Psoas muscle (tissue), 7 donors: ENCODE measurements at regions not wholly inside any gene's neighbourhood (a gene's known extent, or its start where the extent isn't known, plus 50 kb on each side); places are given as distances from the start of the nearest gene placed in this dataset.

Source experiments
- ATAC-seq, 4 donors: fragments of 200-7000 bp; cut with Tn5 transposase; one replicate each; pipeline ENCODE4 v1.9.1; 2020; ENCODE audit warnings: moderate library complexity in 3 of 4, mild to moderate bottlenecking in 2 of 4
- DNase-seq, 2 donors: peaks; one replicate each; pipeline ENCODE4 v3.0.0-alpha.2; 2020
- H3K27ac ChIP-seq: fragments of 200-600 bp; one replicate; pipeline ENCODE4 v1.8.0; 2022
- H3K27me3 ChIP-seq, 3 donors: fragments of 200-600 bp in 1 of 3; one replicate each; pipeline versions ENCODE4 v1.6.1 to v1.8.0; 2013 to 2022; ENCODE audit warnings: low read length in 2 of 3, mild to moderate bottlenecking in 2 of 3, moderate library complexity in 1 of 3; ENCODE audit not compliant: insufficient read depth in 3 of 3
- H3K36me3 ChIP-seq, 2 donors: fragments of 200-600 bp in 1 of 2; one replicate each; pipeline versions ENCODE4 v1.6.1 to v1.8.0; 2013 to 2022; ENCODE audit warnings: low read depth in 1 of 2, mild to moderate bottlenecking in 1 of 2, moderate library complexity in 1 of 2; ENCODE audit not compliant: insufficient read depth in 1 of 2
- H3K4me1 ChIP-seq: fragments of 200-600 bp; one replicate; pipeline ENCODE4 v1.8.0; 2022
- H3K4me3 ChIP-seq: fragments of 200-600 bp; one replicate; pipeline ENCODE4 v1.8.0; 2022; ENCODE audit warnings: mild to moderate bottlenecking
- H3K9me3 ChIP-seq: fragments of 200-600 bp; one replicate; pipeline ENCODE4 v1.8.0; 2022
- CTCF ChIP-seq: fragments of 200-600 bp; IDR thresholded peaks from one replicate; pipeline ENCODE4 v1.8.0; 2022; ENCODE audit warnings: antibody characterized with exemption
- WGBS, 3 donors: extraction: QIAGEN DNeasy Blood & Tissue Kit; methylation state at CpG; one replicate each; pipeline versions ENCODE4 v1.1.6 to v1.1.7; 2013; 5-methylcytosine and 5-hydroxymethylcytosine counted together
- intact Hi-C, 2 donors: fragments of 100-400 bp; cut with DNase I; formaldehyde crosslinking; loops; one replicate each; pipeline versions ENCODE4 v1.11.0 to v1.14.2; 2022
- donor health status: healthy with polysubstance abuse.
- donor health status: DM: no; HTN: no; CAD: no; lungs with moderate emphysema.
- donor health status: Bipolar disorder and iron deficiency.
- donor health status: healthy.
- donor health status: DM: yes; HTN: yes; CAD: no.
- donor health status: DM: no; HTN: no; CAD: no.
- donor health status: DM: yes; HTN: yes; CAD: no.

GRCh38 chr5:153159616-153160015 is 330.9 kb upstream of the GRIA1 start:
- no peak for TF ChIP-seq CTCF
- intact Hi-C loops, result no loop called here
- Histone ChIP-seq H3K27ac (no peak overlapping the region), H3K4me3 (no peak overlapping the region), H3K27me3 (no peaks in the 10 kb centered on the region), H3K36me3 (no peaks in the 10 kb centered on the region), H3K4me1 (no peaks in the 10 kb centered on the region), H3K9me3 (no peaks in the 10 kb centered on the region)
- no peak for DNase-seq
- ATAC-seq, result no peak
- WGBS, 3 donors, result 40 to 54% (median 46%) methylated on average over 3 of the region's 3 CpGs

GRCh38 chr5:153168241-153168640 is 322.2 kb upstream of the GRIA1 start:
- Histone ChIP-seq H3K4me1 (no peaks in the 10 kb centered on the region), H3K27ac (no peak overlapping the region), H3K27me3 (no peaks in the 10 kb centered on the region), H3K4me3 (no peak overlapping the region), H3K36me3 (no peaks in the 10 kb centered on the region), H3K9me3 (no peaks in the 10 kb centered on the region)
- 73 to 79% (median 74%) methylated on average over 1 of the region's 1 CpG for WGBS, 3 donors
- no peak for TF ChIP-seq CTCF
- intact Hi-C loops, result no loop called here
- ATAC-seq (no peak), DNase-seq (no peak)

- no peaks in the 10 kb centered on the region for H3K4me1 ChIP-seq
- intact Hi-C loops, result no loop called here
- no peak overlapping the region for H3K4me3 ChIP-seq
- 95 to 99% (median 97%) methylated on average over 1 of the region's 1 CpG for whole genome bisulfite sequencing, 3 donors
- ATAC-seq (no peak), DNase-seq (no peak)
- H3K36me3 ChIP-seq, result no peaks in the 10 kb centered on the region
- no peak for TF ChIP-seq CTCF
- H3K27me3 ChIP-seq, result no peaks in the 10 kb centered on the region
- no peaks in the 10 kb centered on the region for H3K9me3 ChIP-seq
- no peak overlapping the region for H3K27ac ChIP-seq
Observed at GRCh38 chr5:153187503-153187902, 303.0 kb upstream of the GRIA1 start.

GRCh38 chr5:153206361-153206760 is 284.1 kb upstream of the GRIA1 start:
- no peaks in the 10 kb centered on the region for H3K36me3 ChIP-seq
- 58 to 67% (median 63%) methylated on average over 3 of the region's 3 CpGs for WGBS, 3 donors
- no peak for TF ChIP-seq CTCF
- no peak overlapping the region for H3K27ac ChIP-seq
- intact Hi-C loops, result no loop called here
- H3K27me3 ChIP-seq, result no peaks in the 10 kb centered on the region
- H3K4me3 ChIP-seq, result no peak overlapping the region
- ATAC-seq (no peak), DNase-seq (no peak)
- no peaks in the 10 kb centered on the region for H3K4me1 ChIP-seq
- no peaks in the 10 kb centered on the region for H3K9me3 ChIP-seq

- 82 to 88% (median 87%) methylated on average over 3 of the region's 3 CpGs for WGBS, 3 donors
Observed at GRCh38 chr5:153209016-153209415, 281.5 kb upstream of the GRIA1 start.

More at GRCh38 chr5:153209016-153209415, 281.5 kb upstream of the GRIA1 start:
- Histone ChIP-seq H3K4me1 (no peaks in the 10 kb centered on the region), H3K4me3 (no peak overlapping the region), H3K9me3 (no peaks in the 10 kb centered on the region), H3K36me3 (no peaks in the 10 kb centered on the region), H3K27me3 (no peaks in the 10 kb centered on the region), H3K27ac (no peak overlapping the region)
- no peak for ATAC-seq
- no peak for DNase-seq
- no peak for TF ChIP-seq CTCF
- intact Hi-C loops, result no loop called here
